ENCODE measurements at regions not wholly inside any gene's neighbourhood (a gene's known extent, or its start where the extent isn't known, plus 50 kb on each side); places are given as distances from the start of the nearest gene placed in this dataset.

- TF ChIP-seq CTCF (optimal IDR thresholded peaks at IDR 0.05 in 1 of 3, IDR thresholded peaks at IDR 0.05 in 1 of 3, conservative IDR thresholded peaks at IDR 0.05 in 1 of 3; ENCODE audit: extremely low read depth in 1 of 3, insufficient read depth in 2 of 3, low read length in 3 of 3), result no peak
- no peak for TF ChIP-seq EZH2 (IDR thresholded peaks at IDR 0.05; ENCODE audit: low read length)
Measured at GRCh38 chr4:25527034-25527433, 128.6 kb upstream of the SLC34A2 start.
